ENCODE measurements at regions not wholly inside any gene's neighbourhood (a gene's known extent, or its start where the extent isn't known, plus 50 kb on each side); places are given as distances from the start of the nearest gene placed in this dataset.

- no peaks in the 10 kb centered on the region for H3K36me3 Mint-ChIP-seq (ENCODE audit: low read depth)
- peaks cover 0 to 6% of the 10 kb centered on the region in 2 experiments for H3K27me3 ChIP-seq (ENCODE audit: control insufficient read depth in 1 of 2, insufficient read depth in 2 of 2, low read length in 2 of 2)
- CTCF ChIA-PET, result interaction anchor here (1.1 kb wide), 1 partner anchor 431 kb away, joined by 4 read pairs; no protein-coding TSS in a partner anchor
- H3K27ac Mint-ChIP-seq, result no peak overlapping the region
- intact Hi-C loops (cut with DNase I, micrococcal nuclease), result no loop called here
- no peak for DNase-seq
- POLR2A ChIA-PET, result no interaction called here
- no peaks in the 10 kb centered on the region for H3K4me1 ChIP-seq (ENCODE audit: insufficient read depth, low read length)
- H3K4me3 ChIP-seq (ENCODE audit: low read length), result no peak overlapping the region
- ATAC-seq (ENCODE audit: poor library complexity), result no peak
- no peaks in the 10 kb centered on the region for H3K9me3 Mint-ChIP-seq
- peaks cover 32% of the 10 kb centered on the region for H3K27me3 Mint-ChIP-seq
- H3K4me1 Mint-ChIP-seq (ENCODE audit: low read depth), result no peaks in the 10 kb centered on the region
- H3K4me3 Mint-ChIP-seq, result no peak overlapping the region
- no peak overlapping the region for H3K27ac ChIP-seq (ENCODE audit: low read depth in 1 of 2, low read length in 2 of 2)
- H3K9me3 ChIP-seq (ENCODE audit: control insufficient read depth in 1 of 2, insufficient read depth in 1 of 2, low read length in 2 of 2), result no peaks in the 10 kb centered on the region
- TF ChIP-seq CTCF (IDR thresholded peaks at IDR 0.05), result no peak
- no peaks in the 10 kb centered on the region for H3K36me3 ChIP-seq (ENCODE audit: insufficient read depth, low read length)
Observed at GRCh38 chr15:60183366-60183765, 179.3 kb downstream of the FOXB1 start.

- peaks cover 0 to 6% of the 10 kb centered on the region in 2 experiments for H3K27me3 ChIP-seq (ENCODE audit: control insufficient read depth in 1 of 2, insufficient read depth in 2 of 2, low read length in 2 of 2)
- no peaks in the 10 kb centered on the region for H3K36me3 Mint-ChIP-seq (ENCODE audit: low read depth)
- no peaks in the 10 kb centered on the region for H3K4me1 Mint-ChIP-seq (ENCODE audit: low read depth)
- H3K4me3 Mint-ChIP-seq, result no peak overlapping the region
- H3K4me1 ChIP-seq (ENCODE audit: insufficient read depth, low read length), result no peaks in the 10 kb centered on the region
- ATAC-seq (ENCODE audit: poor library complexity) (no peak), DNase-seq (no peak)
- H3K36me3 ChIP-seq (ENCODE audit: insufficient read depth, low read length), result no peaks in the 10 kb centered on the region
- H3K27ac ChIP-seq (ENCODE audit: low read depth in 1 of 2, low read length in 2 of 2), result no peak overlapping the region
- ChIA-PET CTCF (no interaction called here), POLR2A (no interaction called here)
- no peaks in the 10 kb centered on the region for H3K9me3 ChIP-seq (ENCODE audit: control insufficient read depth in 1 of 2, insufficient read depth in 1 of 2, low read length in 2 of 2)
- no peaks in the 10 kb centered on the region for H3K9me3 Mint-ChIP-seq
- H3K27me3 Mint-ChIP-seq, result peaks cover 37% of the 10 kb centered on the region
- intact Hi-C loops (cut with DNase I, micrococcal nuclease), result no loop called here
- no peak overlapping the region for H3K27ac Mint-ChIP-seq
- H3K4me3 ChIP-seq (ENCODE audit: low read length), result no peak overlapping the region
- TF ChIP-seq CTCF (IDR thresholded peaks at IDR 0.05), result no peak
Observed at GRCh38 chr15:60184579-60184978, 180.5 kb downstream of the FOXB1 start.

GRCh38 chr15:60191016-60191415, 186.9 kb downstream of the FOXB1 start:
- DNase-seq (no peak), ATAC-seq (ENCODE audit: poor library complexity) (no peak)
- H3K36me3 Mint-ChIP-seq (ENCODE audit: low read depth), result no peaks in the 10 kb centered on the region
- intact Hi-C loops (cut with DNase I, micrococcal nuclease), result no loop called here
- H3K4me3 Mint-ChIP-seq, result no peak overlapping the region
- H3K27me3 ChIP-seq (ENCODE audit: control insufficient read depth in 1 of 2, insufficient read depth in 2 of 2, low read length in 2 of 2), result peaks cover 6 to 20% of the 10 kb centered on the region in 2 experiments
- no peak overlapping the region for H3K4me3 ChIP-seq (ENCODE audit: low read length)
- CTCF ChIA-PET, result no interaction called here
- no peaks in the 10 kb centered on the region for H3K4me1 Mint-ChIP-seq (ENCODE audit: low read depth)
- H3K4me1 ChIP-seq (ENCODE audit: insufficient read depth, low read length), result no peaks in the 10 kb centered on the region
- no peak for TF ChIP-seq CTCF (IDR thresholded peaks at IDR 0.05)
- no peak overlapping the region for H3K27ac ChIP-seq (ENCODE audit: low read depth in 1 of 2, low read length in 2 of 2)
- H3K27ac Mint-ChIP-seq, result no peak overlapping the region
- H3K36me3 ChIP-seq (ENCODE audit: insufficient read depth, low read length), result no peaks in the 10 kb centered on the region
- peaks cover 52% of the 10 kb centered on the region for H3K27me3 Mint-ChIP-seq
- POLR2A ChIA-PET, result no interaction called here
- no peaks in the 10 kb centered on the region for H3K9me3 Mint-ChIP-seq
- H3K9me3 ChIP-seq (ENCODE audit: control insufficient read depth in 1 of 2, insufficient read depth in 1 of 2, low read length in 2 of 2), result no peaks in the 10 kb centered on the region
